Epithelial cell of proximal tubule (primary cell): ENCODE measurements at regions not wholly inside any gene's neighbourhood (a gene's known extent, or its start where the extent isn't known, plus 50 kb on each side); places are given as distances from the start of the nearest gene placed in this dataset.
"Not testable (repeated sequence)": the region's sequence is repeated elsewhere in the genome, so short reads cannot be mapped to it uniquely, and the experiment has no call there.

Experiments used
- DNase-seq: peaks from one replicate; pipeline ENCODE4 v3.0.0-alpha.2; 2011; ENCODE audit warnings: low read depth
- H3K4me3 ChIP-seq: 2 replicates; pipeline ENCODE4 v1.5.1; 2011; ENCODE audit warnings: low read depth, mild to moderate bottlenecking, low read length
- TF ChIP-seq, protein P1 (sequence below): conservative IDR thresholded peaks from 2 replicates; pipeline ENCODE4 v1.5.1; 2012; ENCODE audit warnings: low read depth, mild to moderate bottlenecking, low read length

DNA sequence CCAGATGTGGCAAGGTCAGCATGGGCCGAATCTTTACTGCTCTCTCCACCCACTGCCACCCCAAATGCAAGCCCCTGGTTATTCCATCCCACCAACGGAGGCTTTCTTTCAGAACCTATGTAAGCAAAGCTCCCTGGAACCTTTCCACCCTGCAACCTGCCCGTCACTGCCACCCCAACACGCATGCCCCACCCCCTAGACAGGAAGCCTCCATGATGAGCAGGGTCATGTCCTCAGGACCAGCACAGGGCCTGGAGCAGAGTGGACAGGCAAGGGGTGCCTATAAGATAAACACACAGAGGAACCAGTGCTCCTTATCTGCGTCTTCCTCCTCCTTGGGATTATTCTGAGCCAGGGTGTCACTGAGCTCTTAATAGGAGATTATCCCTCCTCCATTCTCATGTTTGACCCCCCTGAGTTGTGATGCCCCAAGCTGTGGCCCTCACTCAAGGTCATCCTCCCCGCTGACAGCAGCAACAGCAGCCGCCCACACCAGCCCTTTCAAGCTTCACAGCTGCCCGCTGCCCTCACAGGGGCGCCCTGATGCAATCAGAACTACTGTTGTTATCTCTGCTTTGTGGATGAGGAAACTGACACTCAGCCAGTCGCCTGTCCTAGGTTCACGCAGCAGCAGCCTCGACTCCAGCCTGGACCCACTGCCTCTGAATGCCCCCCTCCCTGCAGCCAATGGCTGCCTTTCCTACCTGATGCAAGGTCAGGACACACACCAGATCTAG, 647.3 kb downstream of the TBC1D22A start:
- TF ChIP-seq, protein P1, sequence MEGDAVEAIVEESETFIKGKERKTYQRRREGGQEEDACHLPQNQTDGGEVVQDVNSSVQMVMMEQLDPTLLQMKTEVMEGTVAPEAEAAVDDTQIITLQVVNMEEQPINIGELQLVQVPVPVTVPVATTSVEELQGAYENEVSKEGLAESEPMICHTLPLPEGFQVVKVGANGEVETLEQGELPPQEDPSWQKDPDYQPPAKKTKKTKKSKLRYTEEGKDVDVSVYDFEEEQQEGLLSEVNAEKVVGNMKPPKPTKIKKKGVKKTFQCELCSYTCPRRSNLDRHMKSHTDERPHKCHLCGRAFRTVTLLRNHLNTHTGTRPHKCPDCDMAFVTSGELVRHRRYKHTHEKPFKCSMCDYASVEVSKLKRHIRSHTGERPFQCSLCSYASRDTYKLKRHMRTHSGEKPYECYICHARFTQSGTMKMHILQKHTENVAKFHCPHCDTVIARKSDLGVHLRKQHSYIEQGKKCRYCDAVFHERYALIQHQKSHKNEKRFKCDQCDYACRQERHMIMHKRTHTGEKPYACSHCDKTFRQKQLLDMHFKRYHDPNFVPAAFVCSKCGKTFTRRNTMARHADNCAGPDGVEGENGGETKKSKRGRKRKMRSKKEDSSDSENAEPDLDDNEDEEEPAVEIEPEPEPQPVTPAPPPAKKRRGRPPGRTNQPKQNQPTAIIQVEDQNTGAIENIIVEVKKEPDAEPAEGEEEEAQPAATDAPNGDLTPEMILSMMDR, result no peak
- no peak overlapping the region for H3K4me3 ChIP-seq
- no peak for DNase-seq

DNA sequence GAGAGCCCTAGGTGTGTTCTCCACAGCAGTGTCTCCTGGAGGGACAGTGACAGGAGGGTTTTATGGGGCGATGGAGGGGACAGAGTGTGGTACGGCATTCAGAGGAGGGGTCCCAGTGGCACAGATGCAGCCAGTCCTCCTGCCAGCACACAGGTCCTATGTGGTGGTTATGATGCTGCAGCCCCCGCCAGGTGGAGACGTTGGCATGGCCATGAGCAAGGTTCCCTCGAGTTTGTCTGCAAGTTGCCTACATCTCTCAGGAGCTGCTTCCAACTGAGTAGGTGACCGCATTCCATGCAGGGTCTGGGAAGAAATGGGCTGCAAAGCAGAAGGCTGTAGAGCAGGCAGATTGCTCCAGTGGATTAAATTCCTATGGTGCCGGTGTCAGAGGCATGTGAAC, 646.0 kb downstream of the TBC1D22A start:
- no peak for DNase-seq
- TF ChIP-seq, protein P1, result no peak
- H3K4me3 ChIP-seq, result no peak overlapping the region

DNA sequence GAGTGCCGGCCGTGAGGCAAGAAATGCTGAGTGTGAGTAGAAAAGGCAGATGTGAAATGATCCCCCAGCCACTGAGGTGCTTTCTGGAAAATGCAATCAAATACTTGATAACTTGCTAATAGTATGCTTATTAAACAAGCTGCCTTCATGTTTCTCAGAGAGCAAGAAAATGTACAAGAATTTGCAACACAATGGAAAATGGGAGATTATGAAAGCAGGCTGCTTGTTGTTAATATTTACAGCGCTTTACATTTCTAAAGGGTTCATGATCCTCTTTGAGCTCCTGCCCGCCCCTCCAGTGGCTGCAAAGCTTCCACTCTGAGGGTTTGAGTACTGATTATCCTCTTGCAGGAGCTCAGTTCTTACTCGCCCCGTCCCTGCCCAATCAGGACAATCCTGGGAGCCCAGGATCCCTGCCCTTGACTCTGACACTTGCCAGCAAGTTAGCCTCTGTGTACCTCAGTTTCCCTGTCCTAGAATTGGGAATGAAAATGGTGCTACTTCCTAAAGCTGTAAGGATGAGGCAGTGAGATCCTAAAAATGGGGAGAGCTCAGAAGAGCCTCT, 645.1 kb downstream of the TBC1D22A start:
- DNase-seq, result no peak
- TF ChIP-seq, protein P1, result no peak
- no peak overlapping the region for H3K4me3 ChIP-seq

DNA sequence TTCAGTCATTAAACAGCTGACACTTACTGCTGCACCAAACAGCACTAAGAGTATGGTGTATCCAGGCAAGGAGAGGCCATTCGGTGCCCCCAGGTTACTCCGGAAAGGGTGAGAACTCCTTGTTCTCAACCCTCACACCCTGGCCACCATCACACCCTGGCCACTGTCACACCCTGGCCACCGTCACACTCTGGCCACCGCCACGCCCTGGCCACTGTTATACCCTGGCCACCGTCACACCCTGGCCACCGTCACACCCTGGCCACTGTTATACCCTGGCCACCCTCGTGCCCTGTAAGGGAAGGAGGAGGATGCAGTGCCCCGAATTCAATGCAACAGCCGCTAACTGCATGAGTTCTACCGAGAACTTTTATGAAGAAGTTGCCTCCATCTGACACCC, 644.4 kb downstream of the TBC1D22A start:
- H3K4me3 ChIP-seq, result no peak overlapping the region
- TF ChIP-seq, protein P1, result no peak

GRCh38 chr22:47406180-47406834, 643.9 kb downstream of the TBC1D22A start:
- no peak for DNase-seq
- TF ChIP-seq, protein P1, result no peak
- no peak overlapping the region for H3K4me3 ChIP-seq

More for the DNA sequence above, 644.4 kb downstream of the TBC1D22A start:
- DNase-seq, result no peak

DNA sequence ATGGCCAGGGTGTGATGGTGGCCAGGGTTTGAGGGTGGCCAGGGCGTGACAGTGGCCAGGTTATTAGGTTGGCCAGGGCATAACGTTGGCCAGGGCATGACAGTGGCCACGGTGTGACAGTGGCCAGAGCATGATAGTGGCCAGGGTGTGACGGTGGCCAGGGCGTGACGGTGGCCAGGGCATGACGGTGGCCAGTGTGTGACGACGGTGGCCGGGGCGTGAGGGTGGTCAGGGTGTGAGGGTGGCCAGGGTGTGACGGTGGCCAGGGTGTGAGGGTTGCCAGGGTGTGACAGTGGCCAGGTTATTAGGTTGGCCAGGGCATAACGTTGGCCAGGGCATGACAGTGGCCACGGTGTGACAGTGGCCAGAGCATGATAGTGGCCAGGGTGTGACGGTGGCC, 642.8 kb downstream of the TBC1D22A start:
- not testable (repeated sequence) for H3K4me3 ChIP-seq, DNase-seq

DNA sequence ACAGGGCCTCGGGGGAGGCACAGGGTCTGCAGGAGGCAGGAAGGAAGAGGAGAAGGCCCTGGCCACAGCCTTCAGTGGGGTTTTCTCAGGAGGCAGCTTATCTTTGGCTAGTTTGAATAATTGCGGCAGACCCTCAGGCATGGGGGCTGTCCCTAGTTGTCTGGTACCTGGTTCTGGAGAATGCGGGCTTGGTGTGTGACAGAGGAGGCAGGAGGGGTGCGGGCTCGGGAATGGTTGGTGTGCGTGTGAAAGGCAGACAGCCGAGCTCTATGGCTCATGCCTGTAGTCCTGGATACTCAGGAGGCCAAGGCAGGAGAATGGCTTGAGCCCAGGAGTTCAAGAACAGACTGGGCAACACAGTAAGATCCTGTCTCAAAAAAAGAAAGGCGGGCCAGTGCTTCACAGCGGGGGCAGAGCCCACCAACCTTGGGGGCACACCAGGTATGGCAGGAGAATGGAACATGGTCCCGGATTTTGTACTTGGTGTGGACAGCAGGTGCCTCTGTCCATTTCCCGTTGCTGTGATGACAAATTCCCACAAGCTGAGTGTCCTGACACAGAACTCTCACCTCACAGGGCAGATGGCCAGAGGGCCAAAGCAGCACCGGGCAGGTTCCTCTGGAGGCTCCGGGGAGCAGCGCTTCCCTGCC, 640.6 kb downstream of the TBC1D22A start:
- H3K4me3 ChIP-seq, result no peak overlapping the region
- TF ChIP-seq, protein P1, result no peak

More for the DNA sequence above, 640.6 kb downstream of the TBC1D22A start:
- DNase-seq, result no peak
